ENCODE measurements at regions not wholly inside any gene's neighbourhood (a gene's known extent, or its start where the extent isn't known, plus 50 kb on each side); places are given as distances from the start of the nearest gene placed in this dataset.
"Not testable (repeated sequence)": the region's sequence is repeated elsewhere in the genome, so short reads cannot be mapped to it uniquely, and the experiment has no call there.

DNA sequence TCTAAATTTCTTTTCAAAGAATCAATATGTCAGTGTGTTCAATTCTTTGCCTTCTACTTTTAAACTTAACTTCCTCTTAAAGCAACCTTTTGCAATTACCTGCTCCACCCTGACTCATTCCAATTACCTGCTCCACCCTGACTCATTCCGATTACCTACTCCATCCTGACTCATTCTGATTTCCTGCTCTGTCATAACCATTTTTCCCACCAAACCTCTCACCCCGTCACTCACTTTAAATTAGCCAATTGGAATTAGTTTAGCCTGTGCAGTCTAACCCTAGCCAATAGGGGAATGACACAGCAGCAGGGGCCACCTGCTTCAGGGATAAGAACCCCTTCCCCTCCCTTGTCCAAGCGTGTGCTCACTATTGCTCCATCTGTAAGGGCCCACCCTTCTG, 157.1 kb upstream of the POU1F1 start:
- not testable (repeated sequence) for TF ChIP-seq POLR2A (IDR thresholded peaks at IDR 0.05)
- TF ChIP-seq, protein P1, sequence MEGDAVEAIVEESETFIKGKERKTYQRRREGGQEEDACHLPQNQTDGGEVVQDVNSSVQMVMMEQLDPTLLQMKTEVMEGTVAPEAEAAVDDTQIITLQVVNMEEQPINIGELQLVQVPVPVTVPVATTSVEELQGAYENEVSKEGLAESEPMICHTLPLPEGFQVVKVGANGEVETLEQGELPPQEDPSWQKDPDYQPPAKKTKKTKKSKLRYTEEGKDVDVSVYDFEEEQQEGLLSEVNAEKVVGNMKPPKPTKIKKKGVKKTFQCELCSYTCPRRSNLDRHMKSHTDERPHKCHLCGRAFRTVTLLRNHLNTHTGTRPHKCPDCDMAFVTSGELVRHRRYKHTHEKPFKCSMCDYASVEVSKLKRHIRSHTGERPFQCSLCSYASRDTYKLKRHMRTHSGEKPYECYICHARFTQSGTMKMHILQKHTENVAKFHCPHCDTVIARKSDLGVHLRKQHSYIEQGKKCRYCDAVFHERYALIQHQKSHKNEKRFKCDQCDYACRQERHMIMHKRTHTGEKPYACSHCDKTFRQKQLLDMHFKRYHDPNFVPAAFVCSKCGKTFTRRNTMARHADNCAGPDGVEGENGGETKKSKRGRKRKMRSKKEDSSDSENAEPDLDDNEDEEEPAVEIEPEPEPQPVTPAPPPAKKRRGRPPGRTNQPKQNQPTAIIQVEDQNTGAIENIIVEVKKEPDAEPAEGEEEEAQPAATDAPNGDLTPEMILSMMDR (IDR thresholded peaks at IDR 0.05) = not testable (repeated sequence)
